IMR-90 (cell line): ENCODE measurements at regions not wholly inside any gene's neighbourhood (a gene's known extent, or its start where the extent isn't known, plus 50 kb on each side); places are given as distances from the start of the nearest gene placed in this dataset.

Experiments
- ATAC-seq: fragments of 200-7000 bp; cut with Tn5 transposase; 2 replicates; pipeline ENCODE4 v1.9.1; 2020; ENCODE audit warnings: low read depth, mild to moderate bottlenecking, moderate library complexity
- BruUV-seq: library from RNA; stranded (reverse); fragments of 400-500 nt; replicated peaks from 2 replicates; lab custom pipeline; 2021; lab: Mats Ljungman, UMichigan
- CTCF ChIA-PET: fragments of 300-600 bp; formaldehyde crosslinking; extraction: SDS; loops from one replicate; lab custom pipeline; 2021; ENCODE audit warnings: antibody characterized with exemption; lab: Yijun Ruan, JAX
- POLR2A ChIA-PET: fragments of 300-600 bp; sonication (Branson Sonifier 250); formaldehyde crosslinking; loops from one replicate; lab custom pipeline; 2022; ENCODE audit warnings: antibody characterized with exemption; ENCODE audit not compliant: unreplicated experiment; lab: Charles Lee
- DNase-seq: peaks from one replicate; pipeline ENCODE4 v3.0.0; 2013
- H2AFZ ChIP-seq: replicated peaks from 2 replicates; pipeline ENCODE3; 2013; ENCODE audit warnings: low read length, mild to moderate bottlenecking; ENCODE audit not compliant: poor library complexity
- H2AK5ac ChIP-seq: 2 replicates; pipeline ENCODE4 v1.6.1; 2013; ENCODE audit warnings: low read depth, low read length, inconsistent platforms
- H2AK9ac ChIP-seq: replicated peaks from 2 replicates; pipeline ENCODE3; 2013; ENCODE audit warnings: mild to moderate bottlenecking, low read depth, low read length, moderate library complexity; ENCODE audit not compliant: poor library complexity
- H2BK120ac ChIP-seq: 2 replicates; pipeline ENCODE4 v1.6.1; 2013; ENCODE audit warnings: low read depth, low read length, inconsistent platforms
- H2BK15ac ChIP-seq: 3 replicates; pipeline ENCODE4 v1.6.1; 2013; ENCODE audit warnings: low read depth, low read length, inconsistent platforms
- H2BK20ac ChIP-seq: 2 replicates; pipeline ENCODE4 v1.6.1; 2013; ENCODE audit warnings: low read depth, mild to moderate bottlenecking, inconsistent platforms, low read length, moderate library complexity
- H2BK5ac ChIP-seq: 2 replicates; pipeline ENCODE4 v1.6.1; 2013; ENCODE audit warnings: mild to moderate bottlenecking, low read depth, low read length, inconsistent platforms; ENCODE audit not compliant: poor library complexity, severe bottlenecking
- H3K14ac ChIP-seq: replicated peaks from 2 replicates; pipeline ENCODE4 v1.6.1; 2013; ENCODE audit warnings: low read depth, low read length, inconsistent platforms
- H3K18ac ChIP-seq: 2 replicates; pipeline ENCODE4 v1.6.1; 2013; ENCODE audit warnings: low read depth, low read length, control low read depth
- H3K23ac ChIP-seq: 2 replicates; pipeline ENCODE4 v1.6.1; 2013; ENCODE audit warnings: low read depth, low read length, inconsistent platforms
- H3K27ac ChIP-seq: 2 replicates; pipeline ENCODE4 v1.5.1; 2013; ENCODE audit warnings: mild to moderate bottlenecking, control low read depth, low read length; ENCODE audit not compliant: insufficient read depth
- H3K27me3 ChIP-seq: 2 replicates; pipeline ENCODE4 v1.6.1; 2013; ENCODE audit warnings: low read length; ENCODE audit not compliant: control insufficient read depth, insufficient read depth
- H3K36me3 ChIP-seq: 2 replicates; pipeline ENCODE4 v1.6.1; 2013; ENCODE audit warnings: low read length, mixed read lengths; ENCODE audit not compliant: control insufficient read depth, insufficient read depth
- H3K4ac ChIP-seq: 2 replicates; pipeline ENCODE4 v1.6.1; 2013; ENCODE audit warnings: low read depth, low read length, inconsistent platforms
- H3K4me1 ChIP-seq: 2 replicates; pipeline ENCODE4 v1.6.1; 2013; ENCODE audit warnings: low read length, mixed read lengths; ENCODE audit not compliant: control insufficient read depth, insufficient read depth
- H3K4me2 ChIP-seq: 2 replicates; pipeline ENCODE4 v1.6.1; 2013; ENCODE audit warnings: low read depth, mild to moderate bottlenecking, control low read depth, low read length, moderate library complexity
- H3K4me3 ChIP-seq: 2 replicates; pipeline ENCODE4 v1.5.1; 2013; ENCODE audit warnings: low read depth, mild to moderate bottlenecking, control low read depth, low read length, moderate library complexity; ENCODE audit not compliant: insufficient read depth
- H3K56ac ChIP-seq: 2 replicates; pipeline ENCODE4 v1.6.1; 2013; ENCODE audit warnings: low read length, inconsistent platforms; ENCODE audit not compliant: insufficient read depth; ENCODE audit errors: extremely low read depth
- H3K79me1 ChIP-seq, 2 experiments: 2 replicates each; pipeline ENCODE4 v1.6.1; 2013; ENCODE audit warnings: low read length in 2 of 2, inconsistent platforms in 1 of 2, low read depth in 1 of 2
- H3K9ac ChIP-seq: 2 replicates; pipeline ENCODE4 v1.6.1; 2013; ENCODE audit warnings: low read depth, low read length, control low read depth
- H3K9me1 ChIP-seq: 2 replicates; pipeline ENCODE4 v1.6.1; 2013; ENCODE audit warnings: low read length, inconsistent platforms; ENCODE audit not compliant: insufficient read depth
- H3K9me3 ChIP-seq: 2 replicates; pipeline ENCODE4 v1.6.1; 2013; ENCODE audit warnings: low read length; ENCODE audit not compliant: control insufficient read depth, insufficient read depth
- H4K20me1 ChIP-seq: 2 replicates; pipeline ENCODE4 v1.6.1; 2013; ENCODE audit warnings: low read length, inconsistent platforms; ENCODE audit not compliant: insufficient read depth
- H4K5ac ChIP-seq: 2 replicates; pipeline ENCODE4 v1.6.1; 2013; ENCODE audit warnings: mild to moderate bottlenecking, low read depth, low read length, control low read depth
- H4K8ac ChIP-seq, 2 experiments: 2 replicates each; pipeline ENCODE4 v1.6.1; 2013; ENCODE audit warnings: low read depth in 2 of 2, low read length in 2 of 2, control low read depth in 1 of 2, inconsistent platforms in 1 of 2
- H4K91ac ChIP-seq: 2 replicates; pipeline ENCODE4 v1.6.1; 2013; ENCODE audit warnings: low read depth, low read length, inconsistent platforms; ENCODE audit not compliant: insufficient read depth
- BHLHE40 ChIP-seq: fragments of 150-350 bp; IDR thresholded peaks from 2 replicates; pipeline ENCODE4 v1.6.1; 2016; ENCODE audit warnings: mild to moderate bottlenecking, low read depth, low read length
- CEBPB ChIP-seq: IDR thresholded peaks from 2 replicates; pipeline ENCODE4 v1.6.1; 2012; ENCODE audit warnings: low read depth, low read length, improper control_type of control experiment
- CHD1 ChIP-seq: IDR thresholded peaks from 2 replicates; pipeline ENCODE4 v1.6.1; 2012; ENCODE audit warnings: low read depth, low read length, improper control_type of control experiment
- FOS ChIP-seq: fragments of 150-350 bp; IDR thresholded peaks from 2 replicates; pipeline ENCODE4 v1.6.1; 2016; ENCODE audit warnings: low read depth, low read length
- MAFK ChIP-seq: IDR thresholded peaks from 2 replicates; pipeline ENCODE4 v1.6.1; 2012; ENCODE audit warnings: low read depth, low read length, improper control_type of control experiment
- MAZ ChIP-seq: IDR thresholded peaks from 2 replicates; pipeline ENCODE4 v1.6.1; 2012; ENCODE audit warnings: low read depth, mild to moderate bottlenecking, low read length, improper control_type of control experiment, moderate library complexity, borderline replicate concordance
- MXI1 ChIP-seq: IDR thresholded peaks from 2 replicates; pipeline ENCODE4 v1.6.1; 2012; ENCODE audit warnings: low read depth, mild to moderate bottlenecking, low read length, moderate library complexity, borderline replicate concordance
- NFE2L2 ChIP-seq: fragments of 150-350 bp; IDR thresholded peaks from 2 replicates; pipeline ENCODE4 v1.6.1; 2016; ENCODE audit warnings: low read depth, mild to moderate bottlenecking, low read length
- POLR2A ChIP-seq: IDR thresholded peaks from 2 replicates; pipeline ENCODE4 v1.6.1; 2012; ENCODE audit warnings: mild to moderate bottlenecking, low read depth, low read length
- RAD21 ChIP-seq: IDR thresholded peaks from 2 replicates; pipeline ENCODE4 v1.6.1; 2012; ENCODE audit warnings: low read length, improper control_type of control experiment
- RCOR1 ChIP-seq: IDR thresholded peaks from 2 replicates; pipeline ENCODE4 v1.6.1; 2012; ENCODE audit warnings: mild to moderate bottlenecking, low read length, improper control_type of control experiment; ENCODE audit not compliant: insufficient replicate concordance
- RFX5 ChIP-seq: IDR thresholded peaks from 2 replicates; pipeline ENCODE4 v1.8.0; 2012; ENCODE audit warnings: low read depth, mild to moderate bottlenecking, low read length, moderate library complexity
- SMC3 ChIP-seq: fragments of 150-350 bp; IDR thresholded peaks from 2 replicates; pipeline ENCODE4 v1.6.1; 2016; ENCODE audit warnings: low read depth, mild to moderate bottlenecking, antibody characterized with exemption, low read length, moderate library complexity
- WGBS, 2 experiments: methylation state at CpG; one replicate each; pipeline versions ENCODE4 v1.1.5 to v1.1.7; 2013; ENCODE audit warnings: missing lambda C conversion rate in 2 of 2; ENCODE audit not compliant: insufficient read length in 1 of 2; ENCODE audit errors: extremely low coverage in 2 of 2; 5-methylcytosine and 5-hydroxymethylcytosine counted together
- dilution Hi-C: fragments of 300-500 bp; cut with HindIII; formaldehyde crosslinking; loops from one replicate; pipeline ENCODE4 v1.14.3; 2018; ENCODE audit warnings: low sequenced_read_pairs; ENCODE audit not compliant: unreplicated experiment
- in situ Hi-C: fragments of 300-500 bp; cut with MboI; formaldehyde crosslinking; loops from 3 replicates; pipeline ENCODE4 v1.14.3; 2019; ENCODE audit warnings: low sequenced_read_pairs, inconsistent platforms, mixed read lengths
- intact Hi-C: fragments of 100-400 bp; cut with micrococcal nuclease; formaldehyde crosslinking; loops from 2 replicates; pipeline ENCODE4 v1.10.0; 2022
- TF ChIP-seq, protein P1 (sequence below): fragments of 150-350 bp; IDR thresholded peaks from 2 replicates; pipeline ENCODE4 v1.6.1; 2016; ENCODE audit warnings: low read depth, mild to moderate bottlenecking, low read length, moderate library complexity, borderline replicate concordance
- TF ChIP-seq, protein P2 (sequence below): conservative IDR thresholded peaks from 2 replicates; pipeline ENCODE4 v1.5.1; 2012; ENCODE audit warnings: mild to moderate bottlenecking, low read depth, low read length, improper control_type of control experiment
- TF ChIP-seq, protein P3 (sequence below): fragments of 150-350 bp; IDR thresholded peaks from 2 replicates; pipeline ENCODE4 v1.6.1; 2017; ENCODE audit warnings: mild to moderate bottlenecking, antibody characterized with exemption, low read length, low read depth

DNA sequence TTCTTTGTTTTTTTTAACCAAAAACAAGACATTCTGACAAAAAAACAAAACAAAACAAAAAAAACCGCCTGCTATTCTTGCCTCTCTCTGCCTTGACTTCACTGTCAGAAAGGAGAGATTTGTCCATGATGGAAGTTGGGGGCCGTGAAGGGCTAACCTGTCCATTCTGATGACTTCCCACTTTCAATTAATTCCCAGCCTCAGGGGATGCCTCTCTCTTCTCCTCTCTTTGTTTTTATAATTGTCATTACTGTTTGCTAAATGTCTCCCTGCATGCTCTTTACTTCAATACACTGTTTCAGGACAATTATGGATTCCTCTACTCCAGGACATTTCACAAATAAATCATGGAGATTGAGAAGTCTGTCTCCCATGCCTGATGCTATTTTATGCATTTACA is 130.5 kb upstream of the CNR1 start:
- dilution Hi-C loops: no loop called here
- H4K20me1 ChIP-seq: no peaks in the 10 kb centered on the region
- H3K27me3 ChIP-seq: no peaks in the 10 kb centered on the region
- CTCF ChIA-PET: no interaction called here
- ATAC-seq (no peak), DNase-seq (no peak)
- H3K14ac ChIP-seq: no peak overlapping the region
- intact Hi-C loops: no loop called here
- no peak overlapping the region for H2AFZ ChIP-seq
- H2AK5ac ChIP-seq: no peak overlapping the region
- no peak overlapping the region for H3K4ac ChIP-seq
- TF ChIP-seq SMC3 (no peak), MXI1 (no peak), CHD1 (no peak), RCOR1 (no peak), POLR2A (no peak), RAD21 (no peak), RFX5 (no peak), MAFK (no peak), CEBPB (no peak), MAZ (no peak), NFE2L2 (no peak), BHLHE40 (no peak), FOS (no peak)
- TF ChIP-seq, protein P1, sequence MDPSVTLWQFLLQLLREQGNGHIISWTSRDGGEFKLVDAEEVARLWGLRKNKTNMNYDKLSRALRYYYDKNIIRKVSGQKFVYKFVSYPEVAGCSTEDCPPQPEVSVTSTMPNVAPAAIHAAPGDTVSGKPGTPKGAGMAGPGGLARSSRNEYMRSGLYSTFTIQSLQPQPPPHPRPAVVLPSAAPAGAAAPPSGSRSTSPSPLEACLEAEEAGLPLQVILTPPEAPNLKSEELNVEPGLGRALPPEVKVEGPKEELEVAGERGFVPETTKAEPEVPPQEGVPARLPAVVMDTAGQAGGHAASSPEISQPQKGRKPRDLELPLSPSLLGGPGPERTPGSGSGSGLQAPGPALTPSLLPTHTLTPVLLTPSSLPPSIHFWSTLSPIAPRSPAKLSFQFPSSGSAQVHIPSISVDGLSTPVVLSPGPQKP: no peak
- TF ChIP-seq, protein P2, sequence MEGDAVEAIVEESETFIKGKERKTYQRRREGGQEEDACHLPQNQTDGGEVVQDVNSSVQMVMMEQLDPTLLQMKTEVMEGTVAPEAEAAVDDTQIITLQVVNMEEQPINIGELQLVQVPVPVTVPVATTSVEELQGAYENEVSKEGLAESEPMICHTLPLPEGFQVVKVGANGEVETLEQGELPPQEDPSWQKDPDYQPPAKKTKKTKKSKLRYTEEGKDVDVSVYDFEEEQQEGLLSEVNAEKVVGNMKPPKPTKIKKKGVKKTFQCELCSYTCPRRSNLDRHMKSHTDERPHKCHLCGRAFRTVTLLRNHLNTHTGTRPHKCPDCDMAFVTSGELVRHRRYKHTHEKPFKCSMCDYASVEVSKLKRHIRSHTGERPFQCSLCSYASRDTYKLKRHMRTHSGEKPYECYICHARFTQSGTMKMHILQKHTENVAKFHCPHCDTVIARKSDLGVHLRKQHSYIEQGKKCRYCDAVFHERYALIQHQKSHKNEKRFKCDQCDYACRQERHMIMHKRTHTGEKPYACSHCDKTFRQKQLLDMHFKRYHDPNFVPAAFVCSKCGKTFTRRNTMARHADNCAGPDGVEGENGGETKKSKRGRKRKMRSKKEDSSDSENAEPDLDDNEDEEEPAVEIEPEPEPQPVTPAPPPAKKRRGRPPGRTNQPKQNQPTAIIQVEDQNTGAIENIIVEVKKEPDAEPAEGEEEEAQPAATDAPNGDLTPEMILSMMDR: no peak
- TF ChIP-seq, protein P3, sequence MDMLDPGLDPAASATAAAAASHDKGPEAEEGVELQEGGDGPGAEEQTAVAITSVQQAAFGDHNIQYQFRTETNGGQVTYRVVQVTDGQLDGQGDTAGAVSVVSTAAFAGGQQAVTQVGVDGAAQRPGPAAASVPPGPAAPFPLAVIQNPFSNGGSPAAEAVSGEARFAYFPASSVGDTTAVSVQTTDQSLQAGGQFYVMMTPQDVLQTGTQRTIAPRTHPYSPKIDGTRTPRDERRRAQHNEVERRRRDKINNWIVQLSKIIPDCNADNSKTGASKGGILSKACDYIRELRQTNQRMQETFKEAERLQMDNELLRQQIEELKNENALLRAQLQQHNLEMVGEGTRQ: no peak
- H3K18ac ChIP-seq: no peak overlapping the region
- no peak overlapping the region for H3K4me3 ChIP-seq
- H2BK120ac ChIP-seq: no peak overlapping the region
- no peak overlapping the region for H3K4me2 ChIP-seq
- H3K9ac ChIP-seq: no peak overlapping the region
- H3K79me1 ChIP-seq: no peaks in the 10 kb centered on the region
- no peak overlapping the region for H2AK9ac ChIP-seq
- no peaks in the 10 kb centered on the region for H3K4me1 ChIP-seq
- H2BK20ac ChIP-seq: no peak overlapping the region
- no peaks in the 10 kb centered on the region for H3K36me3 ChIP-seq
- no peak overlapping the region for H3K27ac ChIP-seq
- H2BK5ac ChIP-seq: no peak overlapping the region
- no peak overlapping the region for H2BK15ac ChIP-seq
- no peak overlapping the region for H4K8ac ChIP-seq
- POLR2A ChIA-PET: no interaction called here
- no peak overlapping the region for H3K56ac ChIP-seq
- BruUV-seq: no TSS peak
- in situ Hi-C loops: no loop called here
- no peak overlapping the region for H4K5ac ChIP-seq
- WGBS, 2 experiments: no CpG with 5 or more reads among the region's 2 CpGs
- H4K91ac ChIP-seq: no peak overlapping the region
- no peak overlapping the region for H3K23ac ChIP-seq
- H3K9me3 ChIP-seq: peaks cover 2% of the 10 kb centered on the region; the same call in 1 of the 2 replicates
- no peaks in the 10 kb centered on the region for H3K9me1 ChIP-seq
